Stimulated activated CD4-positive, alpha-beta T cell treated with anti-CD3 and anti-CD28 coated beads, Interleukin-4, amount 100 ng/mL, for 48 hours (primary cell): ENCODE measurements at regions not wholly inside any gene's neighbourhood (a gene's known extent, or its start where the extent isn't known, plus 50 kb on each side); places are given as distances from the start of the nearest gene placed in this dataset.

Experiments
- DNase-seq, 2 donors: peaks; one replicate each; pipeline ENCODE4 v3.0.0-alpha.2; 2020; ENCODE audit warnings: low read depth in 2 of 2

GRCh38 chr2:191559569-191559968 lies 118.4 kb upstream of the NABP1 start:
- no peak for DNase-seq

DNA sequence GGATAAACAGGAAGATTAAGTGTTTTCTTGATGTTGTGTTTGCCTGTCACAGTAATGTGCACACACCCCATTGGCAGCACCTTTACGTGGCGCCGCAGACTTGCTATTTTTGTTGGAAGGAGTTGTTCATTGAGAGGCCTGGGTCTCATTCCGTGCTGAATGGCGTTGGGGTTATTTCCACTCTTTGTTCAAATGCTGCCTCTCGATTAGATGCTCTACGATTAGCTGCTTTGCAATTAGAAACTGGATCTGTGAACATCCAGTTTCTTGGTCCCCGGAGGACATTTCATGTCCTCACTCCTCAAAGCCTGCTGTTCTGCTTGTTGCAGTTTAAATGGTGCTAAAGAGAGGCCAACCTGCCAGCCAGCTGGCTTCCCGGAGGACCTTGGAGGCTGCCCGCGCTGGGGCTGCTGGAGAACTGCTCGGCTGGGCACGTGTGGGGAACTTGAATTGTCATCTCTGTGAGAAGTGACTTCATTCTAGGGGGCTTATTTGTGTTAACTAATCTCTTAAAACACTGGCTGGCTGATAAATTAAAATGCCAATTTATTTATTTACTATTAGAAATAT lies 117.4 kb upstream of the NABP1 start:
- DNase-seq, result no peak

GRCh38 chr2:191565120-191565519 lies 112.8 kb upstream of the NABP1 start:
- DNase-seq, result no peak

DNA sequence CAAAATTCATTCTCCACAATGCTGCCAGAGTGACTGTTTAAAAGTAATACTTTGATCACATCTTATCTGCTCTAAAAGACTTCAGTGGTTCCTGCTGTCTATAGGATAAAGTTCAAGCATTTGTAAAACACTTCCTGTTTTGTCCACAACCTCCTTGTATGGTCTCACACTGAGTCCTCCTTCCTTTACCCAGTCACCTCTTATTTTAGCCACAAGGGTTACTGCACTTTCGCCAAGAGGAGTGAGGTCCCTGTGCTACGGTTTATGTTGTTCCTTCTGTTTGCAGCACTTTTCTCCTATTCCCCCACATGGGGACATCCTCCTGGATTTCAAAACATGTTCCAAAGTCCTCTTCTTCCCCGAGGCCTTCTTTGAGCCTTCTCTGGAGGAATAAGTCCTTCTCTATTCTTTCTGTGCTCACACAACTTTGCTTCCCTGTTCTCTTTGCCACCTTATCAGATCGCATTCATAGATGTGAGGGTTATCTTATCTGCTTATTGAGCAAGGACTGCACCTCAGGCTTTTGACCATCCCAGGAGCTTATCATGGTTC lies 112.2 kb upstream of the NABP1 start:
- DNase-seq, result no peak

- DNase-seq, result peak; percentile 59 to 66
These were observed 111.6 kb upstream of the NABP1 start for GRCh38 chr2:191566344-191566743.

- no peak for DNase-seq
These were observed 110.7 kb upstream of the NABP1 start for GRCh38 chr2:191567206-191567605.

- no peak for DNase-seq
These were observed 108.9 kb upstream of the NABP1 start for GRCh38 chr2:191569025-191569424.

GRCh38 chr2:191571163-191571769 lies 106.7 kb upstream of the NABP1 start:
- DNase-seq, result no peak

GRCh38 chr2:191572319-191572718 lies 105.6 kb upstream of the NABP1 start:
- no peak for DNase-seq

DNA sequence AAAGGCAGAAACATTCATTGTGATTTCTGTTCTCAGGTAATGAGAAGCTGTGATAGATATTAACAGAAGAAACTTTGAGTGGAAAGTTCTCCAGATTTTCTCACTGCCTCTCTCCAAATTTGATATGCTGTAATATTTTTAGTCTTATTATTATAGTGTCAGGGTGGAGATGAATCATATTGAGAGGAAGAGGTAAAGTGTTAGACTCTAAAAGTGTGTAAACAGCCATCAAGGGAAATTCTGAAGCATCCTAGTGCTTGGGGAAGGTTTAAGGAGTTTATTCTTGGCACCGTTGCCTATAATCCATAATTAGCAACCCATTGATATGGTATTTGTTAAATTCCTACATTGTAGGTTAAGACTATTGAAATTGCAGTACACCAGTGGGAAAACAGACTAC lies 104.7 kb upstream of the NABP1 start:
- no peak for DNase-seq

DNA sequence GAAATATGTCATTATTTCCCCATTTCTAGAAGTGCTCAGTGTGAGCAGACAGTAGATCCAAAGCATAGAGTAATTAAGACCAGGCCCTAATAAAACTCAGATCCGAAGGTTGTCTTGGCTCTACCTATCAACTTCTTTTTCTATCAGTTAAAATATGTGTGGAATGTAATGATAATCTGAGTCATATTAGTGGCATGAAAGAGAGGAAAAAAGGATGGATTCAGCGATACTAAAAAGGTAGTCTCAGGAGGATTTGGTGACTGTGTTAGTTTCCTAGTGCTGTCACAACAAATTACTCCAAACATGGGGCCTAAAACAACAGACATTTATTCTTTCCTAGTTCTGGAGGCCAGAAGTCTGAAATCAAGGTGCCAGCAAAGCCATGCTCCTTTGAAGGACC lies 103.7 kb upstream of the NABP1 start:
- DNase-seq, result no peak

DNA sequence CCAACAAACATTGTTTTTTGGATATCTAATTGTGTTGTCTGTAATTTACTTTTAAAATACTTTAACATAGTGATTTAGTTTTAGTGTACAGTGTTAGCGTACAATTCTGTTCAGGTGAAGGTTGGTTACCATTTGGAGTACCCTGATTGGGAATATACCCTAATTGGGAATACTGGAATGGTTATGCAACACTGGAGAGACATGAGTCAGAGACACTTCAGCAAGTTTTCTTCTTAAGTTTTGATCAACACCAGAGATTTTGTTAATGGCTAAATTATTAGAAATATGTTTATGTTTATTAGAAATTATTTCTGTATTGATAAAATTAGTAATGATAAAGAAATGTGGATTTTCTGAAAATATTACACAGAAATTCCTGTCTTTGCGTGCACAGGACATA lies 100.3 kb upstream of the NABP1 start:
- DNase-seq, result no peak

DNA sequence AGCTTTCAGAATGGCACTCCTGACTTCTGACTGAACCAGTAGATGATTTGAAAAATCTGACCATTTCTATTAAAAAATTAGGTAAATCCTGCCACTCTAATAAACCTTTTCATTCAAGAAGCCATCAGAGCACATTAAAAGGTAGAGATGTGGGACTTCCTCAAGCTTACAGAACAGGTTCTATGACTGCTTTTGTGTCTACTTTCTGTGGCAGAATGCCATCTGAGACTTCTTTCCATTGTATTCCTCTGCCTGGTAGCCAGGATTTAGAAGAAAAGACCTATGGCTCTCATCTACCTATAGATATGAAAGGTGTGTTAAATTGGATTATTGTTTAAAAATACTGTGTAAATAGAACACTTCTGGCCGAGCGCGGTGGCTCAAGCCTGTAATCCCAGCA lies 99.9 kb upstream of the NABP1 start:
- no peak for DNase-seq

DNA sequence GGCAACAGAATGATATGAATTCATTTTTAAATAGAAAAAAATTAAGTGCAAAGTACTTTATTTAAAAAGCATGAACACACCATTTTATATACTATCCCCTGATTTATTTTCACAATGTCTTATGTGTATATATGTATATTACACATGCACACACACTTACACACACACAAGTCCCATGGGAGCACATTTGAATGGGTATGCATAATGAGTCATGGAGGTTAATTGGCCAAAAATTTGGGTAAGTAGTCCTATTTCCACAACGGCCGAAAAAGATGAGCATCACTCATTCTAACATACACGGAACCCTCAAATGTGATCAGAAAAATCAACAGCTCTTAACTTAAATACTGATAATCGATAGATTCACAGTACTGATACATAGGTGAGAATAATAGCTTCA lies 97.4 kb upstream of the NABP1 start:
- no peak for DNase-seq

- no peak for DNase-seq
These were observed 96.9 kb upstream of the NABP1 start for GRCh38 chr2:191581003-191581402.

GRCh38 chr2:191582355-191582754 lies 95.6 kb upstream of the NABP1 start:
- no peak for DNase-seq

GRCh38 chr2:191591025-191591424 lies 86.9 kb upstream of the NABP1 start:
- no peak for DNase-seq

DNA sequence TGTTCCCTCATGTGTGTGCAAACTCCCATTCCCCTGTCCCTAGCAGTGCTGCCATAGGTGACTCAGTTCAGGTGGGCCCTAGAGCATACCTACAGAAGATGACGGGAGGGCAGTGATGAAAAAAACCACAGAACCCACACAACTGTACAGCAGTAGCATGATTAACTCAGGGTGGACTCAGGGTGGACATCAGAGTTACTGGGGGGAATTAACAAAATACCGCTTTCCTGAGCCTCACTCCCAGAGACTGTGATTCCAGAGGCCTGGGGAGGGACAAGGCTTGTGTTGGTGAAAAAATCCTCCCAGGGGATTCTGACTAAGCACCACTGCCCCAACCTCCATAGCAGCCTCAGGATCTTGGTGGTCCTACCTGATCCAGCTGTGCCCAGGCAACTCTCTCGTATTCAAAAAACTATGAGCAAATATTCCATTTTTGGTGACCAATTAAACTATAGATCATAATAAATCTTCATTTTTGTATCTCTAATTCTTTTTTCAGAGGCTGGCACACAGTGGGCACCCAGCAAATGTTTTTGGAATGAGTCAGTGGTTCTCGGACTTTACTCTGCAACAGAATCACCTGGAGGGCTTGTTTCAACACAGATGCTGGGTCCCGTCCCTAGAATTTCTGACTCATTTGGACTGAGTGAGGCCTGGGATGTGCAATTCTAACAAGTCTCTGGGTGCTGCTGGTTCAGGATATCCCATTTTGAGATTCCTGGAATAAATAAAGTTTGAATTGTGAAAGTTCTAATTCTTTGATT lies 84.1 kb upstream of the NABP1 start:
- DNase-seq, result no peak

DNA sequence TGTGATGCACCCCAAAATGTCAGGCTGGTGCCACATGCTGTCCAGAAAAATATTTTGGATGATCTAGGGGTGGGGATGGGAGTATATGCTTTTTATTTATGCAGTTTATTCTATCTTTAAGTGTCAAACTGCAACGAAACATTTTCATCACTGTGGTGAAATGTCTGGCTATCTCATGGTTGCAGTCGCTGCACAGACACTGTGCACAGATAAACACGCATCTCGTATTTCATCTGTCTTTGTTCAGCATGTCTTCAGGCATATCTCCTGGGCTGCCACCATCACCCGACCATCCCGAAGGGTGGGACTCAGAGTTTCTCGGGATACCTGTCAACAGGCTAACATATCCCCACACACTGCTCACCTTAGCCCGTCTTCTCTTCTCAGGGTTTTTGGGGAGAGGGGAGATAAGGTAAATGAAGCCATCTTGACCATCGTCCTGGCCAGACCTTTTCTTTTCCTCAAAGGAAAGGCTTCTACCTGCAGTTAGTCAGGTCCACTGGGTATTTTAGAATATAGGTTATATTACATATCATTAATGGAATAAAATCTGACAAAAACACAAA lies 80.7 kb upstream of the NABP1 start:
- no peak for DNase-seq

DNA sequence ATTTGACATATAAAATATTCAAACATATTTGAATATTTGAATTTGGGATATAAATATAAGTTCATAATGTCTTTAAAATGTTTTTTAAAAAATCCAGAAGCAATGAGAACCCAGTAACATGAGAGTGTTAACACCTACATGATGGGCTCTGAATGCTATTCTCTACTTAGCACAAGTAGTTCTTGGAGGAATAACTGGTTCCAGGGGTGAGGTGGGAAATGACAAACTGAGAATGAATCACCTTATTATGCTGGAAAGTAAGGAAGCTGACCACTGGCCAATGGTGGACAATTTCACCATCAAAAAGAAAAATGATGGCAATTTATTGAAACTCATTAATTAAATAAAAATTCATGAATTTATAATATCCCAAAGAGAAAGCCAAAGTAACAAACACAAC lies 79.6 kb upstream of the NABP1 start:
- no peak for DNase-seq

DNA sequence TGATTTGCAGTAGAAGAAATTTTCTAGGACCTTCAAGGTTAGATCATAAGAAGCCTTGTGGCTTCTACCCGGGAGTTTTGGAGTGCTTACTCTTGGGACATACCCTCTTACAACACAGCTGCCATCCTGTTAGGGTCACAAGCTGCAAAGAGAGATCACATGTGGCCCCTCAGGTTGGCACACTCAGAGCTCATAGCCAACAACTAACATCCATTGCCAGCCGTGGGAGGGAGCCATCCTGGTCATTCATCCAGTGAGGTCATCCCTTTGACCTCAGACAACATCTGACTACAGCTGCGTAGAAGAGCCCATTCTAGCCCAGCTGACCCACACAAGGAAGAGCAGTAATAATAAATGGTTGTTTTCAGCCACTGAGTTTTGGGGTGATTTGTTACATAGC lies 76.9 kb upstream of the NABP1 start:
- DNase-seq, result no peak

DNA sequence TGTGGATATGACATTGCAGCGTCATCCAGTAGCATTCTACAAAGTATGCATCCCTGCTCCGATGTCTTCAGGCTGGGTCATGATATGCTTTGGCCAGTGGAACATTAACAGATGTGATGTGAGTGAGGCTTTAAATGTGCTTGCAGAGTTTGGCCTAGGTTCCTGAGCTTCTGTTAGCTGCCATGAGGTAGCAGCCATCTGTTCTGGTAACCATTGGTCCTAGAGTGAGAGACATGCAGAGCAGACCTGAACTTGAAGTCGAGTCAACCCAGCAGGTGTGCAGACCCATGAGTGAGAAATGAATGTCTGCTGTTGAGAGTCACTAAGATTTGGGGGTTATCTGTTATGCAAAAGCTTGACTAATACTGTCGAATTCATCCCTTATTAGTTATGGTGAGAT lies 73.8 kb upstream of the NABP1 start:
- no peak for DNase-seq

- DNase-seq, result no peak
These were observed 70.8 kb upstream of the NABP1 start for GRCh38 chr2:191607096-191607495.
